GM21390 (cell line): ENCODE measurements at regions not wholly inside any gene's neighbourhood (a gene's known extent, or its start where the extent isn't known, plus 50 kb on each side); places are given as distances from the start of the nearest gene placed in this dataset.

Experiments used
- ATAC-seq: cut with Tn5 transposase; IDR thresholded peaks from one replicate; pipeline ENCODE4 v1.9.1; 2021; ENCODE audit not compliant: unreplicated experiment

DNA sequence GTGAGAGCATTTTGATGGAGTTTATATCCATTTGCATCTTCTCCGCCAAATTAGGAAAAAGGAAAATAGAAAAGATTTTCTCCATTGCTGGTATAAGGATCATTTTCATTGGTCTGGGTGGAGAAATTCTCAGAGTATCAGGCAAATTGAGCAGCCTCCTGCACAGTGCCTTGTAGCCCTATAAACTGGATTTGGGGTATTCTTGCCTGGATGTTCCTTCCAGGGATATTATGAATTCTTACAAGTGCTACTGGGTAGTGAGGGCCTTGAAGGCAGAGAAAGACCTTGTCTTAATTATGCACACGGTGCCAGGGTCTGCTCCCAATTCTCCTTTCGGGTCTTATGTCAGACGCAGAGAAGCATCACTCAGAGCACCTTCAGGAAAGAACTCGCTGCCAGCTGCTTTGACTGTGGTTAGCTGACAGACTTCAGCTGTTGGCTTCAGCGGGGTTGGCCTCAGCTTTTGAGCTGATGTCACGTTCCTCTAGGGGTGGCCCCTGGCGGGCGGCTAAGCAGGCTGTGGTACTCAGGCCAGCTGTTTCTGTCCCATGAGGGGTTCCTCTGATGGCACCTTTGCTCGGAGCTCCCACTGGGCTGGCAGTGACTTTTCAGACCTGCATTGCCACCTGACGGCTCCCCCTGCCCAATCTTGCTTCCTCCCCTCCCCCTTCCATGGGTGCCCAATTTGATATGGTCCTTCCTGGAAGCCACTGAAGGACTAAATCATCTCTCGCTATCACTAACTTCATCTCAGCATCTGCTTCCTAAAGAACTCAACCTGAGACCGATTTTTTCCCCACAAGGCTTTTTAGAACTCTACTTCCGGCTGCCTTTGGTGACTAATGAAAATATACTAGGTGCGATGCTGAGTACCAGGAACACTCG, 519.5 kb downstream of the BCOR start:
- ATAC-seq = peak; percentile 96

DNA sequence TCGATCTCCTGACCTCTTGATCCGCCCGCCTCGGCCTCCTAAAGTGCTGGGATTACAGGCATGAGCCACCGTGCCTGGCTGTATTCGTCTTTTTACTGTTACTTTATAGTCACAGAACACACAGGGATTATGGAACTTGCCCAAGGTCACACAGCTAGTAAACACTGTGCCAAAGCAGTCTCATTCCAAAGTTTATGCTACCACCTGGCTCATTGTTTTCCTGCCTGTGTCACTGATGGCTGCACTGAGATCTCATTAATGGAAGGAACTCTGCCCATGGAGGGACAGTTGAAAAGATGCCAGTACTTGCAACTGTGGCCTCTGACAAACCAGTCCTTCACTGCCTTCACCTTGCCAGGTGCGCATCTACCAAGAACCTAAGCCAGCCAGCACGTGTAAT, 517.7 kb downstream of the BCOR start:
- ATAC-seq = no peak

GRCh38 chrX:39581411-39581810, 516.3 kb downstream of the BCOR start:
- no peak for ATAC-seq

- ATAC-seq = no peak
These were observed 515.7 kb downstream of the BCOR start for GRCh38 chrX:39582091-39582490.

DNA sequence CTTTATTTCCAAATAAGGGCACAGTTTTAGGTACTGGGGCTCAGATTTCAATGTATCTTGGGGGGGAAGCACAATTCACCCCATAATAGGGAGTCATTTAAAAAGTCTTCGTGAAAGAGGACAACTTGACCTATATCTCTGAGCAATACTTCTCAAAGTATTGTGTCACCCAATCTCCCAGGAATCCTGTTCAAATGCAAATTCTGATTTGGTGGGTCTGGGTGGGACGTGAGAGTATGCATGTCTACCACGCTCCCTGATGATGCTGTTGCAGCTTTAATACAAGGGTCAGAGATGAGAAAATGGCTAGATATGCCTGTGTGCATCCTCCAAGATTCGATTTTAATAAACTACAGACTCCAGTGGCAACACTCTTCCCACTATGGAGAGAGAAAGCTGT, 514.8 kb downstream of the BCOR start:
- no peak for ATAC-seq

GRCh38 chrX:39585808-39586207, 511.9 kb downstream of the BCOR start:
- ATAC-seq = no peak

- ATAC-seq = no peak
These were observed 511.4 kb downstream of the BCOR start for GRCh38 chrX:39586359-39586758.

- ATAC-seq = no peak
These were observed 506.7 kb downstream of the BCOR start for GRCh38 chrX:39591099-39591498.

DNA sequence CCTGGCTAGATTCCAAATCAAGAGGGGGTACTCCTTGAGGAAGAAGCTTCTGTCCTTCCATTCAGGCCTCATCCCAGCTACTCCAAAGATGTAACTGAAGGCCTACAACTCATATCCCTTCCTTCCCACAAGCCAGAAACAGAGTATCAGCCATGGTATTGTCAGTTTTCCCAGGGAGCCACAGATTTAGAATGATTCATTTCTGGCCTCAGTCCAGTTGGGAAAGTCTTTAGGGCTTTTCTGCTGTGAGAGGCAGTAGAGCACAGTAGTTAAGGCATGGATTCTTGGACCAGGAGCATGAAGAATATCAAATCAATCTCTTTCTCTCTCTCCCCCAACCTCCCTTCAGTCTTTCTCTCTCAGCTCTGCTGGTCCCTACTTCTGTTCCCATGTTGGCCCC, 505.0 kb downstream of the BCOR start:
- no peak for ATAC-seq

GRCh38 chrX:39595977-39596376, 501.8 kb downstream of the BCOR start:
- no peak for ATAC-seq

DNA sequence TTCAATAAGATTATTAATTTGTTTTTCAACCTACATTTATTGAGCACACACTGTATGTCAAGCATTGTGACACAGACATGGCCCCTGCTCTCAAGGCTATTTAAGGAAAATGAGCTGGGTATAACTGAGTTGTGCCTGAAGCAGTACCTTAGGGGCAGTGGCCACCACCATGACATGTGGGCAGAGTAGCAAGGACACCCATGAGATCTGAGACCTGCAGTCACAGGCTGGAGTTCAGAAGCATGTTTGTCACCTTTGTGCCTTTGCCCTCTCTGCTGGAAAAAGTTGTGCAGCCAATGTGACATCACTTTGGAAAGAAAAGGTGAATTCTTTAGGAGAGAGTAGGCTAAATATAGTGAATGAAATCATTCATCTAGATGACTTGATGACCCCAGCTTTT, 501.3 kb downstream of the BCOR start:
- ATAC-seq = no peak

GRCh38 chrX:39599339-39599738, 498.4 kb downstream of the BCOR start:
- ATAC-seq = no peak

GRCh38 chrX:39600222-39600621, 497.5 kb downstream of the BCOR start:
- no peak for ATAC-seq

DNA sequence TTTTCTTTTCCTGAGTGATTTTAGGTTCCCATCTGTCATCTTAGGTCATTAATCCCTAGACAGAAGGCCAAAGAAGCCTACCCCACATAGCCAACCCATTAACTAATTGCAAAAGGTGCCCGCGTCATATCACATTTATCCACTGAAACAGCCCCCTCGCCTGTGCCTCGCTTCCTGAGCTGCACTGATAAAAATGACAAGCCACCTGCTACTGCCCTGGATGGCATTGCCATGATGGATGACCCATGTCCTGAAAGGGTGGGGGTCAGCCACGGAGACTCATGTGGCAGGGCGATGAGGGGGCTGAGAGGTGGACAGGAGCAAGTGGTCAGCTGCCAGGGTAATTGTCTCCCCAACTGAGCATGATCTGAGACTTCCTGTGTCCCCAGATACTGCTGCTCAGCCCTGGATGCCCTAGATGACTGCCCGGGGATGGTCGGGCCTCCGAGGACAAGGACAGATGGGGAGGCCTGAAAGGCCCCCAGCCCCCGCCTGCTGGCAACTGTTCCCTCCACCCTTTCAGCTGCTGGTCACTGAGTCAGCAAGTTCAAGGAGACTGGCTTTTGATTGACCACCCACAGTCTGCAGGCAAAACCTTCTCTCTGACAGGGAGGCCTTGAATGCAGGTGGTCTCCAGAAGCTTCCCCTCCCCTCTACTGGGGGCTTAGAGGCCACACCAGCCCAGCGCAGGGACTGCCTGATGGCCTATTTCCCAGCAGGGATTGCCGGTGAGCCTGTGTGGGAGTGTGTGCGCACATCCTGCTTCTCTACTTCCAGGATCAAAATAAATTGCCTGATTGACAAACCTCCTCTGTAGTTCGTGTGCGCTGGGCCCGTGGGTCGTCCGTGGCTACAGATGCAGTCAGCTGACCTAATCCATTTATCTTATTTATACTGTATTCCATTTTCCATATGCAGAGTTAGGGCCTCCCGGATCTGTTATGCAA, 496.3 kb downstream of the BCOR start:
- ATAC-seq = no peak

GRCh38 chrX:39602195-39602594, 495.6 kb downstream of the BCOR start:
- no peak for ATAC-seq

DNA sequence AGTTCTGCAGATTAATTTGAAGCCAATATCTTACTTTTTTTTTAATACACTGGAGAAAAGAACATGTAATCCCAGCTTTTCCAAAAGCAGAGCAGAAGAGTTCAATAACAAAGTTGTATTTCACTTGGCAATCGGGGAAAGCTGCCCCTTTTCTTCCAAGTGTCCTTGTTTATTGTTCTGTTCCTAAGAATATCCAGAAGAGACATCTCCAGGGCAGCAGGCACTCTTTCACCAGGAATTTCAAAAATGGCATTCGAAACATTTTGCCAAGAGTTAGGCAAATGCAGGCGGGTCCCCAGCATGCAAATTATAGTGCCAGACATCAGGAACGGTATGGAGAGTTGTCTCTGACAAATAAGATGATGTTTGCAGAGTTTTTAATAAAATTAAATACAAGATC, 494.5 kb downstream of the BCOR start:
- ATAC-seq = no peak

GRCh38 chrX:39605183-39605582, 492.6 kb downstream of the BCOR start:
- ATAC-seq = no peak

- ATAC-seq = no peak
These were observed 491.9 kb downstream of the BCOR start for GRCh38 chrX:39605866-39606265.

- no peak for ATAC-seq
These were observed 487.8 kb downstream of the BCOR start for GRCh38 chrX:39609941-39610340.

- ATAC-seq = no peak
These were observed 486.3 kb downstream of the BCOR start for GRCh38 chrX:39611468-39611867.

GRCh38 chrX:39613482-39613995, 484.2 kb downstream of the BCOR start:
- no peak for ATAC-seq
